IMR-90 (cell line): ENCODE measurements at regions not wholly inside any gene's neighbourhood (a gene's known extent, or its start where the extent isn't known, plus 50 kb on each side); places are given as distances from the start of the nearest gene placed in this dataset.

Experiments used
- ATAC-seq: fragments of 200-7000 bp; cut with Tn5 transposase; 2 replicates; pipeline ENCODE4 v1.9.1; 2020; ENCODE audit warnings: low read depth, mild to moderate bottlenecking, moderate library complexity
- BruUV-seq: library from RNA; stranded (reverse); fragments of 400-500 nt; replicated peaks from 2 replicates; lab custom pipeline; 2021; lab: Mats Ljungman, UMichigan
- CTCF ChIA-PET: fragments of 300-600 bp; formaldehyde crosslinking; extraction: SDS; loops from one replicate; lab custom pipeline; 2021; ENCODE audit warnings: antibody characterized with exemption; lab: Yijun Ruan, JAX
- POLR2A ChIA-PET: fragments of 300-600 bp; sonication (Branson Sonifier 250); formaldehyde crosslinking; loops from one replicate; lab custom pipeline; 2022; ENCODE audit warnings: antibody characterized with exemption; ENCODE audit not compliant: unreplicated experiment; lab: Charles Lee
- DNase-seq: peaks from one replicate; pipeline ENCODE4 v3.0.0; 2013
- H2AFZ ChIP-seq: replicated peaks from 2 replicates; pipeline ENCODE3; 2013; ENCODE audit warnings: low read length, mild to moderate bottlenecking; ENCODE audit not compliant: poor library complexity
- H2AK5ac ChIP-seq: 2 replicates; pipeline ENCODE4 v1.6.1; 2013; ENCODE audit warnings: low read depth, low read length, inconsistent platforms
- H2AK9ac ChIP-seq: replicated peaks from 2 replicates; pipeline ENCODE3; 2013; ENCODE audit warnings: mild to moderate bottlenecking, low read depth, low read length, moderate library complexity; ENCODE audit not compliant: poor library complexity
- H2BK120ac ChIP-seq: 2 replicates; pipeline ENCODE4 v1.6.1; 2013; ENCODE audit warnings: low read depth, low read length, inconsistent platforms
- H2BK15ac ChIP-seq: 3 replicates; pipeline ENCODE4 v1.6.1; 2013; ENCODE audit warnings: low read depth, low read length, inconsistent platforms
- H2BK20ac ChIP-seq: 2 replicates; pipeline ENCODE4 v1.6.1; 2013; ENCODE audit warnings: low read depth, mild to moderate bottlenecking, inconsistent platforms, low read length, moderate library complexity
- H2BK5ac ChIP-seq: 2 replicates; pipeline ENCODE4 v1.6.1; 2013; ENCODE audit warnings: mild to moderate bottlenecking, low read depth, low read length, inconsistent platforms; ENCODE audit not compliant: poor library complexity, severe bottlenecking
- H3K14ac ChIP-seq: replicated peaks from 2 replicates; pipeline ENCODE4 v1.6.1; 2013; ENCODE audit warnings: low read depth, low read length, inconsistent platforms
- H3K18ac ChIP-seq: 2 replicates; pipeline ENCODE4 v1.6.1; 2013; ENCODE audit warnings: low read depth, low read length, control low read depth
- H3K23ac ChIP-seq: 2 replicates; pipeline ENCODE4 v1.6.1; 2013; ENCODE audit warnings: low read depth, low read length, inconsistent platforms
- H3K27ac ChIP-seq: 2 replicates; pipeline ENCODE4 v1.5.1; 2013; ENCODE audit warnings: mild to moderate bottlenecking, control low read depth, low read length; ENCODE audit not compliant: insufficient read depth
- H3K27me3 ChIP-seq: 2 replicates; pipeline ENCODE4 v1.6.1; 2013; ENCODE audit warnings: low read length; ENCODE audit not compliant: control insufficient read depth, insufficient read depth
- H3K36me3 ChIP-seq: 2 replicates; pipeline ENCODE4 v1.6.1; 2013; ENCODE audit warnings: low read length, mixed read lengths; ENCODE audit not compliant: control insufficient read depth, insufficient read depth
- H3K4ac ChIP-seq: 2 replicates; pipeline ENCODE4 v1.6.1; 2013; ENCODE audit warnings: low read depth, low read length, inconsistent platforms
- H3K4me1 ChIP-seq: 2 replicates; pipeline ENCODE4 v1.6.1; 2013; ENCODE audit warnings: low read length, mixed read lengths; ENCODE audit not compliant: control insufficient read depth, insufficient read depth
- H3K4me2 ChIP-seq: 2 replicates; pipeline ENCODE4 v1.6.1; 2013; ENCODE audit warnings: low read depth, mild to moderate bottlenecking, control low read depth, low read length, moderate library complexity
- H3K4me3 ChIP-seq: 2 replicates; pipeline ENCODE4 v1.5.1; 2013; ENCODE audit warnings: low read depth, mild to moderate bottlenecking, control low read depth, low read length, moderate library complexity; ENCODE audit not compliant: insufficient read depth
- H3K56ac ChIP-seq: 2 replicates; pipeline ENCODE4 v1.6.1; 2013; ENCODE audit warnings: low read length, inconsistent platforms; ENCODE audit not compliant: insufficient read depth; ENCODE audit errors: extremely low read depth
- H3K79me1 ChIP-seq, 2 experiments: 2 replicates each; pipeline ENCODE4 v1.6.1; 2013; ENCODE audit warnings: low read length in 2 of 2, inconsistent platforms in 1 of 2, low read depth in 1 of 2
- H3K9ac ChIP-seq: 2 replicates; pipeline ENCODE4 v1.6.1; 2013; ENCODE audit warnings: low read depth, low read length, control low read depth
- H3K9me1 ChIP-seq: 2 replicates; pipeline ENCODE4 v1.6.1; 2013; ENCODE audit warnings: low read length, inconsistent platforms; ENCODE audit not compliant: insufficient read depth
- H3K9me3 ChIP-seq: 2 replicates; pipeline ENCODE4 v1.6.1; 2013; ENCODE audit warnings: low read length; ENCODE audit not compliant: control insufficient read depth, insufficient read depth
- H4K20me1 ChIP-seq: 2 replicates; pipeline ENCODE4 v1.6.1; 2013; ENCODE audit warnings: low read length, inconsistent platforms; ENCODE audit not compliant: insufficient read depth
- H4K5ac ChIP-seq: 2 replicates; pipeline ENCODE4 v1.6.1; 2013; ENCODE audit warnings: mild to moderate bottlenecking, low read depth, low read length, control low read depth
- H4K8ac ChIP-seq, 2 experiments: 2 replicates each; pipeline ENCODE4 v1.6.1; 2013; ENCODE audit warnings: low read depth in 2 of 2, low read length in 2 of 2, control low read depth in 1 of 2, inconsistent platforms in 1 of 2
- H4K91ac ChIP-seq: 2 replicates; pipeline ENCODE4 v1.6.1; 2013; ENCODE audit warnings: low read depth, low read length, inconsistent platforms; ENCODE audit not compliant: insufficient read depth
- BHLHE40 ChIP-seq: fragments of 150-350 bp; IDR thresholded peaks from 2 replicates; pipeline ENCODE4 v1.6.1; 2016; ENCODE audit warnings: mild to moderate bottlenecking, low read depth, low read length
- CEBPB ChIP-seq: IDR thresholded peaks from 2 replicates; pipeline ENCODE4 v1.6.1; 2012; ENCODE audit warnings: low read depth, low read length, improper control_type of control experiment
- CHD1 ChIP-seq: IDR thresholded peaks from 2 replicates; pipeline ENCODE4 v1.6.1; 2012; ENCODE audit warnings: low read depth, low read length, improper control_type of control experiment
- CTCF ChIP-seq: conservative IDR thresholded peaks from 2 replicates; pipeline ENCODE4 v1.5.1; 2012; ENCODE audit warnings: mild to moderate bottlenecking, low read depth, low read length, improper control_type of control experiment
- ELK1 ChIP-seq: fragments of 150-350 bp; IDR thresholded peaks from 2 replicates; pipeline ENCODE4 v1.6.1; 2016; ENCODE audit warnings: low read depth, mild to moderate bottlenecking, low read length, moderate library complexity, borderline replicate concordance
- FOS ChIP-seq: fragments of 150-350 bp; IDR thresholded peaks from 2 replicates; pipeline ENCODE4 v1.6.1; 2016; ENCODE audit warnings: low read depth, low read length
- MAFK ChIP-seq: IDR thresholded peaks from 2 replicates; pipeline ENCODE4 v1.6.1; 2012; ENCODE audit warnings: low read depth, low read length, improper control_type of control experiment
- MAZ ChIP-seq: IDR thresholded peaks from 2 replicates; pipeline ENCODE4 v1.6.1; 2012; ENCODE audit warnings: low read depth, mild to moderate bottlenecking, low read length, improper control_type of control experiment, moderate library complexity, borderline replicate concordance
- MXI1 ChIP-seq: IDR thresholded peaks from 2 replicates; pipeline ENCODE4 v1.6.1; 2012; ENCODE audit warnings: low read depth, mild to moderate bottlenecking, low read length, moderate library complexity, borderline replicate concordance
- NFE2L2 ChIP-seq: fragments of 150-350 bp; IDR thresholded peaks from 2 replicates; pipeline ENCODE4 v1.6.1; 2016; ENCODE audit warnings: low read depth, mild to moderate bottlenecking, low read length
- POLR2A ChIP-seq: IDR thresholded peaks from 2 replicates; pipeline ENCODE4 v1.6.1; 2012; ENCODE audit warnings: mild to moderate bottlenecking, low read depth, low read length
- RAD21 ChIP-seq: IDR thresholded peaks from 2 replicates; pipeline ENCODE4 v1.6.1; 2012; ENCODE audit warnings: low read length, improper control_type of control experiment
- RCOR1 ChIP-seq: IDR thresholded peaks from 2 replicates; pipeline ENCODE4 v1.6.1; 2012; ENCODE audit warnings: mild to moderate bottlenecking, low read length, improper control_type of control experiment; ENCODE audit not compliant: insufficient replicate concordance
- SMC3 ChIP-seq: fragments of 150-350 bp; IDR thresholded peaks from 2 replicates; pipeline ENCODE4 v1.6.1; 2016; ENCODE audit warnings: low read depth, mild to moderate bottlenecking, antibody characterized with exemption, low read length, moderate library complexity
- USF2 ChIP-seq: fragments of 150-350 bp; IDR thresholded peaks from 2 replicates; pipeline ENCODE4 v1.6.1; 2017; ENCODE audit warnings: mild to moderate bottlenecking, antibody characterized with exemption, low read length, low read depth
- WGBS, 2 experiments: methylation state at CpG; one replicate each; pipeline versions ENCODE4 v1.1.5 to v1.1.7; 2013; ENCODE audit warnings: missing lambda C conversion rate in 2 of 2; ENCODE audit not compliant: insufficient read length in 1 of 2; ENCODE audit errors: extremely low coverage in 2 of 2; 5-methylcytosine and 5-hydroxymethylcytosine counted together
- dilution Hi-C: fragments of 300-500 bp; cut with HindIII; formaldehyde crosslinking; loops from one replicate; pipeline ENCODE4 v1.14.3; 2018; ENCODE audit warnings: low sequenced_read_pairs; ENCODE audit not compliant: unreplicated experiment
- in situ Hi-C: fragments of 300-500 bp; cut with MboI; formaldehyde crosslinking; loops from 3 replicates; pipeline ENCODE4 v1.14.3; 2019; ENCODE audit warnings: low sequenced_read_pairs, inconsistent platforms, mixed read lengths
- intact Hi-C: fragments of 100-400 bp; cut with micrococcal nuclease; formaldehyde crosslinking; loops from 2 replicates; pipeline ENCODE4 v1.10.0; 2022

- H2BK5ac ChIP-seq = no peak overlapping the region
- H3K27me3 ChIP-seq = no peaks in the 10 kb centered on the region
- no peak overlapping the region for H3K4ac ChIP-seq
- H4K91ac ChIP-seq = no peak overlapping the region
- no peak overlapping the region for H2BK120ac ChIP-seq
- H4K8ac ChIP-seq = no peak overlapping the region
- H3K9me3 ChIP-seq = peaks cover 70% of the 10 kb centered on the region
- POLR2A ChIA-PET = interaction anchor here (0.6 kb wide), 1 partner anchor 590 kb away, joined by 3 read pairs; no protein-coding TSS in a partner anchor
- H4K5ac ChIP-seq = no peak overlapping the region
- H3K18ac ChIP-seq = no peak overlapping the region
- no peak overlapping the region for H2BK20ac ChIP-seq
- TF ChIP-seq ELK1 = no peak
- TF ChIP-seq CHD1 = no peak
- TF ChIP-seq CTCF = no peak
- TF ChIP-seq CEBPB = no peak
- no peak for TF ChIP-seq RCOR1
- no peak for TF ChIP-seq RAD21
- no peak for TF ChIP-seq SMC3
- TF ChIP-seq FOS = no peak
- no peak for TF ChIP-seq NFE2L2
- TF ChIP-seq MAFK = no peak
- no peak for TF ChIP-seq POLR2A
- TF ChIP-seq MXI1 = no peak
- TF ChIP-seq BHLHE40 = no peak
- TF ChIP-seq USF2 = no peak
- TF ChIP-seq MAZ = no peak
- no TSS peak for BruUV-seq
- H2AFZ ChIP-seq = no peak overlapping the region
- no peak overlapping the region for H2BK15ac ChIP-seq
- no peak overlapping the region for H3K23ac ChIP-seq
- no peaks in the 10 kb centered on the region for H3K9me1 ChIP-seq
- H2AK5ac ChIP-seq = no peak overlapping the region
- H3K4me2 ChIP-seq = no peak overlapping the region
- CTCF ChIA-PET = no interaction called here
- DNase-seq (no peak), ATAC-seq (no peak)
- H3K14ac ChIP-seq = no peak overlapping the region
- no peaks in the 10 kb centered on the region for H3K4me1 ChIP-seq
- dilution Hi-C loops (no loop called here), intact Hi-C loops (no loop called here), in situ Hi-C loops (no loop called here)
- no peak overlapping the region for H3K27ac ChIP-seq
- no peak overlapping the region for H3K4me3 ChIP-seq
- no peaks in the 10 kb centered on the region for H3K79me1 ChIP-seq
- H3K9ac ChIP-seq = no peak overlapping the region
- H4K20me1 ChIP-seq = no peaks in the 10 kb centered on the region
- H2AK9ac ChIP-seq = no peak overlapping the region
- H3K56ac ChIP-seq = no peak overlapping the region
- WGBS, 2 experiments = 23% methylated on average over 8 of the region's 22 CpGs; no CpG with 5 or more reads in 1 of the 2 experiments
- no peaks in the 10 kb centered on the region for H3K36me3 ChIP-seq
Measured at GRCh38 chr18:78771496-78772359, 207.9 kb upstream of the SALL3 start.
